K562 (cell line): ENCODE measurements at regions not wholly inside any gene's neighbourhood (a gene's known extent, or its start where the extent isn't known, plus 50 kb on each side); places are given as distances from the start of the nearest gene placed in this dataset.

Experiments
- AFF1 ChIP-seq, 2 experiments: fragments of 450-650 bp; IDR thresholded peaks; 2 replicates each; pipeline ENCODE4 v1.6.1; 2018; ENCODE audit warnings: mild to moderate bottlenecking in 2 of 2, low read depth in 1 of 2; ENCODE audit not compliant: partially characterized antibody in 2 of 2
- ARID1B ChIP-seq: fragments of 450-650 bp; IDR thresholded peaks from 2 replicates; pipeline ENCODE4 v1.6.1; 2016; ENCODE audit warnings: antibody characterized with exemption, mild to moderate bottlenecking, inconsistent platforms
- CEBPB ChIP-seq: fragments of 450-650 bp; IDR thresholded peaks from 2 replicates; pipeline ENCODE4 v1.6.1; 2016; ENCODE audit warnings: missing genetic modification characterization, missing compliant biosample characterization
- CHD2 ChIP-seq: IDR thresholded peaks from 2 replicates; pipeline ENCODE4 v1.6.1; 2011; ENCODE audit warnings: low read depth, low read length
- CREM ChIP-seq: IDR thresholded peaks from 2 replicates; pipeline ENCODE4 v1.6.1; 2014; ENCODE audit warnings: antibody characterized with exemption, low read depth
- GATA2 ChIP-seq: sonication (generic); formaldehyde crosslinking; IDR thresholded peaks from 2 replicates; pipeline ENCODE4 v1.4.0; 2020; ENCODE audit warnings: mild to moderate bottlenecking, missing genetic modification reagents
- LARP7 ChIP-seq: fragments of 450-650 bp; IDR thresholded peaks from 2 replicates; pipeline ENCODE4 v1.6.1; 2016
- MXI1 ChIP-seq: IDR thresholded peaks from 2 replicates; pipeline ENCODE4 v1.6.1; 2011; ENCODE audit warnings: low read depth, mild to moderate bottlenecking, improper control_type of control experiment, low read length
- RBFOX2 ChIP-seq: fragments of 200-400 bp; formaldehyde crosslinking; IDR thresholded peaks from 2 replicates; pipeline ENCODE4 v1.6.1; 2017; ENCODE audit warnings: low read depth, mild to moderate bottlenecking, low read length, moderate library complexity
- RCOR1 ChIP-seq, 2 experiments: IDR thresholded peaks; 2 replicates each; pipeline ENCODE4 v1.6.1; 2012; ENCODE audit warnings: low read depth in 2 of 2, low read length in 2 of 2, borderline replicate concordance in 1 of 2, improper control_type of control experiment in 1 of 2
- SRSF7 ChIP-seq: fragments of 200-400 bp; formaldehyde crosslinking; optimal IDR thresholded peaks from 2 replicates; pipeline ENCODE3; 2017; ENCODE audit warnings: mild to moderate bottlenecking, low read depth, low read length
- YY1 ChIP-seq, 3 experiments: IDR thresholded peaks; 2 replicates each; pipeline ENCODE4 v1.6.1; 2011; ENCODE audit warnings: low read length in 2 of 3, mild to moderate bottlenecking in 2 of 3, moderate library complexity in 2 of 3, borderline replicate concordance in 1 of 3, control low read depth in 1 of 3, low read depth in 1 of 3; ENCODE audit not compliant: insufficient read depth in 3 of 3, insufficient replicate concordance in 2 of 3, control insufficient read depth in 1 of 3, insufficient read length in 1 of 3; ENCODE audit errors: extremely low read depth in 1 of 3
- ZBTB1 ChIP-seq: sonication (generic); formaldehyde crosslinking; IDR thresholded peaks from 2 replicates; pipeline ENCODE4 v1.8.1; 2023; ENCODE audit warnings: missing genetic modification reagents, low read depth, mild to moderate bottlenecking, borderline replicate concordance
- ZNF124 ChIP-seq: sonication (generic); formaldehyde crosslinking; IDR thresholded peaks from 2 replicates; pipeline ENCODE4 v1.8.1; 2022; ENCODE audit warnings: missing genetic modification reagents
- ZNF197 ChIP-seq: fragments of 200-800 bp; sonication (Bioruptor generic); IDR thresholded peaks from 2 replicates; pipeline ENCODE4 v1.6.1; 2016; ENCODE audit warnings: low read depth, missing genetic modification characterization, missing compliant biosample characterization
- ZNF274 ChIP-seq: IDR thresholded peaks from 2 replicates; pipeline ENCODE4 v1.6.1; 2011; ENCODE audit warnings: low read depth, mild to moderate bottlenecking, low read length, moderate library complexity, borderline replicate concordance
- ZNF584 ChIP-seq: fragments of 200-800 bp; sonication (Bioruptor generic); IDR thresholded peaks from 2 replicates; pipeline ENCODE4 v1.6.1; 2016; ENCODE audit warnings: low read depth, mild to moderate bottlenecking, missing genetic modification characterization, missing compliant biosample characterization
- ZNF764 ChIP-seq: fragments of 250-450 bp; sonication (Bioruptor Pico); IDR thresholded peaks from 2 replicates; pipeline ENCODE4 v1.4.0; 2020; ENCODE audit warnings: low read depth, mild to moderate bottlenecking, moderate library complexity
- TF ChIP-seq, protein P1 (sequence below): fragments of 450-650 bp; IDR thresholded peaks from 2 replicates; pipeline ENCODE4 v1.6.1; 2018; ENCODE audit warnings: mild to moderate bottlenecking, low read depth; ENCODE audit not compliant: partially characterized antibody
- TF ChIP-seq, protein P2 (sequence below), 2 experiments: fragments of 450-650 bp in 1 of 2; sonication (generic) in 1 of 2; formaldehyde crosslinking in 1 of 2; IDR thresholded peaks in 1 of 2; conservative IDR thresholded peaks in 1 of 2; 2 replicates each; pipeline versions ENCODE4 v1.6.1 to v1.8.1; 2016 to 2023; ENCODE audit warnings: mild to moderate bottlenecking in 2 of 2, moderate library complexity in 2 of 2, inconsistent platforms in 1 of 2, missing genetic modification reagents in 1 of 2

DNA sequence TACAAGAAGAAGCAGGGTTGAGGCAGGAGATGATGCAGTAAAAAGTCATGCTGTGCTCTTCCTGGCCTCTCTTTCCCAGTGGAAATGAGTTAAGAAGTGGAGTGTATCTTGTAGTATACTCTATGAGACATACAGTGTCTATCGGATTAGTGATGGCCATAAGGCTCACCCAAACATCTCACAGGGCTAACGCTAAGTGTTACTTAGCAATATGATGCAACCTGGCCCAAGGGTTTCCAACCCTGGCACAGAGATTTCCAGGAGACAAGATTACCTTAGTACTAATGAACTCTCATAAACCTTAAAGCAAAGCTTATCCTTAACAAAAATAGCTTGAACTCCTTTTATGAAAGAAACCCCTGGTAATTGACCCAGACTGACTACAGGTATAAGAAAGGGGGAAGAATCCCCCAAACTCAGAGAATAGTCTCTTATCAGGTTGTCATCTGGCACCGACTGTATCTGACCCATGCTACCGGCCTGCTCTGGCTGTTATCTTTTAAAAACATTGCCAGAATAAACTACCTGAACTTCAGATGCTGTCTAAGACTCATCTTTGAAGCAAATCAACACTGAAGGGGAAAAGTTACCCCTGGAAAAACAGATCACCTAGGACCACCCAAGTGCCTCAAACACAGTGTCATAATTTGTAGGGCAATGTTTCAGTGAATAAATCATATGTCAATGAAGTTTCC is 1002.0 kb downstream of the REEP3 start (continued):
- TF ChIP-seq SRSF7 (no peak), CREM (no peak), GATA2 (CRISPR knock-in tag) (no peak), ARID1B (peak; percentile 44; the same call in 1 of the 2 replicates), RCOR1 (IDR thresholded peaks at IDR 0.05; ENCODE audit: borderline replicate concordance in 1 of 2, low read depth in 2 of 2, low read length in 2 of 2) (peak in 1 of 2 experiments; percentile 23; a peak in 1 of 4 replicates), MXI1 (no peak), CEBPB (tag) (peak; percentile 27; the same call in 1 of the 2 replicates), LARP7 (no peak), RBFOX2 (0 out of 2 replicates have a peak, but pooled peaks have one; percentile 34), AFF1 (IDR thresholded peaks at IDR 0.05; ENCODE audit: low read depth in 1 of 2, partially characterized antibody in 2 of 2) (no peak), ZBTB1 (CRISPR knock-in tag) (no peak), ZNF764 (no peak), ZNF197 (no peak), CHD2 (no peak), ZNF124 (no peak), ZNF584 (CRISPR knock-in tag) (no peak), ZNF274 (no peak), YY1 (IDR thresholded peaks at IDR 0.05; ENCODE audit: borderline replicate concordance in 1 of 3, control insufficient read depth in 1 of 3, extremely low read depth in 1 of 3, insufficient read depth in 3 of 3, insufficient read length in 1 of 3, insufficient replicate concordance in 2 of 3, low read depth in 1 of 3, low read length in 2 of 3) (no peak)
- TF ChIP-seq, protein P1, sequence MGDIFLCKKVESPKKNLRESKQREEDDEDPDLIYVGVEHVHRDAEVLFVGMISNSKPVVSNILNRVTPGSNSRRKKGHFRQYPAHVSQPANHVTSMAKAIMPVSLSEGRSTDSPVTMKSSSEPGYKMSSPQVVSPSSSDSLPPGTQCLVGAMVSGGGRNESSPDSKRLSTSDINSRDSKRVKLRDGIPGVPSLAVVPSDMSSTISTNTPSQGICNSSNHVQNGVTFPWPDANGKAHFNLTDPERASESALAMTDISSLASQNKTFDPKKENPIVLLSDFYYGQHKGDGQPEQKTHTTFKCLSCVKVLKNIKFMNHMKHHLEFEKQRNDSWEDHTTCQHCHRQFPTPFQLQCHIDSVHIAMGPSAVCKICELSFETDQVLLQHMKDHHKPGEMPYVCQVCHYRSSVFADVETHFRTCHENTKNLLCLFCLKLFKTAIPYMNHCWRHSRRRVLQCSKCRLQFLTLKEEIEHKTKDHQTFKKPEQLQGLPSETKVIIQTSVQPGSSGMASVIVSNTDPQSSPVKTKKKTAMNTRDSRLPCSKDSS: no peak
- TF ChIP-seq, protein P2, sequence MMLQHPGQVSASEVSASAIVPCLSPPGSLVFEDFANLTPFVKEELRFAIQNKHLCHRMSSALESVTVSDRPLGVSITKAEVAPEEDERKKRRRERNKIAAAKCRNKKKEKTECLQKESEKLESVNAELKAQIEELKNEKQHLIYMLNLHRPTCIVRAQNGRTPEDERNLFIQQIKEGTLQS (IDR thresholded peaks at IDR 0.05): peak; percentile 75
- TF ChIP-seq, protein P2 (CRISPR knock-in tag; conservative IDR thresholded peaks at IDR 0.05): no peak
